NCI-H526 treated with DMSO at 0.1 percent for 48 hours (cell line): ENCODE measurements at regions not wholly inside any gene's neighbourhood (a gene's known extent, or its start where the extent isn't known, plus 50 kb on each side); places are given as distances from the start of the nearest gene placed in this dataset.

Experiments
- DNase-seq: peaks from one replicate; lab custom pipeline; 2025; lab: John Stamatoyannopoulos, UW

- no peak for DNase-seq
These were observed 83.3 kb upstream of the ANO1 start for GRCh38 chr11:69994810-69995209.

- no peak for DNase-seq
These were observed 82.4 kb upstream of the ANO1 start for GRCh38 chr11:69995697-69996096.

- no peak for DNase-seq
These were observed 81.7 kb upstream of the ANO1 start for GRCh38 chr11:69996451-69996850.

- DNase-seq, result no peak
These were observed 80.8 kb upstream of the ANO1 start for GRCh38 chr11:69997352-69997751.

GRCh38 chr11:69999721-70000120 lies 78.4 kb upstream of the ANO1 start:
- no peak for DNase-seq

- DNase-seq, result no peak
These were observed 77.9 kb upstream of the ANO1 start for GRCh38 chr11:70000228-70000627.

GRCh38 chr11:70001246-70001645 lies 76.9 kb upstream of the ANO1 start:
- DNase-seq, result no peak

GRCh38 chr11:70002433-70002832 lies 75.7 kb upstream of the ANO1 start:
- no peak for DNase-seq

- no peak for DNase-seq
These were observed 72.9 kb upstream of the ANO1 start for GRCh38 chr11:70005107-70005818.

GRCh38 chr11:70007796-70008195 lies 70.3 kb upstream of the ANO1 start:
- DNase-seq, result no peak

- no peak for DNase-seq
These were observed 67.3 kb upstream of the ANO1 start for GRCh38 chr11:70010774-70011173.

- no peak for DNase-seq
These were observed 65.9 kb upstream of the ANO1 start for GRCh38 chr11:70012134-70012733.

- no peak for DNase-seq
These were observed 63.8 kb upstream of the ANO1 start for GRCh38 chr11:70014291-70014690.

- no peak for DNase-seq
These were observed 61.3 kb upstream of the ANO1 start for GRCh38 chr11:70016666-70017367.

- DNase-seq, result no peak
These were observed 59.3 kb upstream of the ANO1 start for GRCh38 chr11:70018816-70019215.

GRCh38 chr11:70019576-70020011 lies 58.5 kb upstream of the ANO1 start:
- no peak for DNase-seq

GRCh38 chr11:70020336-70021214 lies 57.5 kb upstream of the ANO1 start:
- DNase-seq, result no peak

GRCh38 chr11:70021586-70021985 lies 56.5 kb upstream of the ANO1 start:
- DNase-seq, result no peak

GRCh38 chr11:70024036-70024772 lies 53.9 kb upstream of the ANO1 start:
- DNase-seq, result no peak

GRCh38 chr11:70024773-70025045 lies 53.4 kb upstream of the ANO1 start:
- no peak for DNase-seq

- no peak for DNase-seq
These were observed 52.8 kb upstream of the ANO1 start for GRCh38 chr11:70025308-70025707.

- DNase-seq, result no peak
These were observed 52.1 kb upstream of the ANO1 start for GRCh38 chr11:70026012-70026411.
